DND-41 (cell line): ENCODE measurements at regions not wholly inside any gene's neighbourhood (a gene's known extent, or its start where the extent isn't known, plus 50 kb on each side); places are given as distances from the start of the nearest gene placed in this dataset.

Source experiments
- ATAC-seq: fragments of 200-7000 bp; cut with Tn5 transposase; 3 replicates; pipeline ENCODE4 v1.9.1; 2021; ENCODE audit warnings: low read depth; ENCODE audit not compliant: insufficient read depth
- DNase-seq: peaks from one replicate; pipeline ENCODE4 v3.0.0-alpha.2; 2020
- H2AFZ ChIP-seq: 2 replicates; pipeline ENCODE4 v1.6.0; 2012; ENCODE audit warnings: low read depth, low read length
- H3K27ac ChIP-seq: 2 replicates; pipeline ENCODE4 v1.5.1; 2012; ENCODE audit warnings: low read length, inconsistent platforms
- H3K27me3 ChIP-seq: fragments of 200-600 bp; sonication (generic); 2 replicates; pipeline ENCODE4 v1.6.0; 2012; ENCODE audit warnings: low read length, mild to moderate bottlenecking, inconsistent platforms; ENCODE audit not compliant: insufficient read depth, poor library complexity
- H3K36me3 ChIP-seq: 2 replicates; pipeline ENCODE4 v1.5.1; 2012; ENCODE audit warnings: low read length, inconsistent platforms; ENCODE audit not compliant: insufficient read depth
- H3K4me1 ChIP-seq: 2 replicates; pipeline ENCODE4 v1.5.1; 2012; ENCODE audit warnings: mild to moderate bottlenecking, low read length; ENCODE audit not compliant: insufficient read depth
- H3K4me2 ChIP-seq: 2 replicates; pipeline ENCODE4 v1.6.0; 2012; ENCODE audit warnings: mild to moderate bottlenecking, moderate library complexity, low read length, inconsistent platforms; ENCODE audit not compliant: insufficient read depth
- H3K4me3 ChIP-seq, 2 experiments: fragments of 200-600 bp in 1 of 2; shearing (Covaris generic) in 1 of 2; 2 replicates each; pipeline ENCODE4 v1.5.1; 2012 to 2016; ENCODE audit warnings: inconsistent platforms in 2 of 2, low read length in 2 of 2, mild to moderate bottlenecking in 2 of 2, low read depth in 1 of 2, moderate library complexity in 1 of 2
- H3K79me2 ChIP-seq: 2 replicates; pipeline ENCODE4 v1.6.0; 2012; ENCODE audit warnings: low read length, inconsistent platforms; ENCODE audit not compliant: insufficient read depth
- H3K9ac ChIP-seq: 2 replicates; pipeline ENCODE4 v1.6.0; 2012; ENCODE audit warnings: low read depth, mild to moderate bottlenecking, inconsistent platforms, low read length, moderate library complexity
- H3K9me3 ChIP-seq: 2 replicates; pipeline ENCODE4 v1.5.1; 2012; ENCODE audit warnings: low read length, moderate library complexity, mild to moderate bottlenecking, inconsistent platforms; ENCODE audit not compliant: insufficient read depth, severe bottlenecking
- H4K20me1 ChIP-seq: 2 replicates; pipeline ENCODE4 v1.6.0; 2012; ENCODE audit warnings: low read length; ENCODE audit not compliant: insufficient read depth
- CTCF ChIP-seq: IDR thresholded peaks from 2 replicates; pipeline ENCODE4 v1.5.1; 2012; ENCODE audit warnings: borderline replicate concordance, low read length, moderate library complexity, mild to moderate bottlenecking; ENCODE audit not compliant: poor library complexity, severe bottlenecking; ENCODE audit errors: extremely low read depth
- EZH2 ChIP-seq: IDR thresholded peaks from 3 replicates; pipeline ENCODE4 v1.6.1; 2012; ENCODE audit warnings: borderline replicate concordance, low read depth, mild to moderate bottlenecking, moderate library complexity, low read length, inconsistent platforms; ENCODE audit not compliant: severe bottlenecking

GRCh38 chr16:72355561-72355960 lies 183.6 kb upstream of the PMFBP1 start:
- TF ChIP-seq CTCF: no peak
- TF ChIP-seq EZH2: no peak
- ATAC-seq (no peak), DNase-seq (no peak)
- no peaks in the 10 kb centered on the region for H4K20me1 ChIP-seq
- no peak overlapping the region for H3K9ac ChIP-seq
- H2AFZ ChIP-seq: no peak overlapping the region
- H3K27me3 ChIP-seq: no peaks in the 10 kb centered on the region
- no peak overlapping the region for H3K4me3 ChIP-seq
- H3K9me3 ChIP-seq: no peaks in the 10 kb centered on the region
- H3K36me3 ChIP-seq: no peaks in the 10 kb centered on the region
- no peak overlapping the region for H3K4me2 ChIP-seq
- H3K27ac ChIP-seq: no peak overlapping the region
- H3K4me1 ChIP-seq: no peaks in the 10 kb centered on the region
- H3K79me2 ChIP-seq: no peaks in the 10 kb centered on the region

GRCh38 chr16:72349719-72350118 lies 177.8 kb upstream of the PMFBP1 start:
- Histone ChIP-seq H3K79me2 (no peaks in the 10 kb centered on the region), H3K27ac (no peak overlapping the region), H3K27me3 (no peaks in the 10 kb centered on the region), H4K20me1 (no peaks in the 10 kb centered on the region), H3K36me3 (peaks cover 6% of the 10 kb centered on the region; the same call in 1 of the 2 replicates), H3K9me3 (no peaks in the 10 kb centered on the region), H2AFZ (no peak overlapping the region), H3K9ac (no peak overlapping the region), H3K4me1 (no peaks in the 10 kb centered on the region), H3K4me2 (no peak overlapping the region), H3K4me3 (no peak overlapping the region)
- TF ChIP-seq EZH2: no peak
- no peak for TF ChIP-seq CTCF
- ATAC-seq (no peak), DNase-seq (no peak)

- Histone ChIP-seq H3K36me3 (peaks cover 5% of the 10 kb centered on the region; the same call in 1 of the 2 replicates), H3K79me2 (no peaks in the 10 kb centered on the region), H3K9me3 (no peaks in the 10 kb centered on the region), H2AFZ (no peak overlapping the region), H3K9ac (no peak overlapping the region), H3K27ac (no peak overlapping the region), H3K4me2 (no peak overlapping the region), H3K4me3 (no peak overlapping the region), H4K20me1 (no peaks in the 10 kb centered on the region), H3K27me3 (no peaks in the 10 kb centered on the region), H3K4me1 (no peaks in the 10 kb centered on the region)
- no peak for ATAC-seq
- DNase-seq: no peak
- no peak for TF ChIP-seq CTCF
- TF ChIP-seq EZH2: no peak
These were observed 161.0 kb upstream of the PMFBP1 start for GRCh38 chr16:72332926-72333325.

GRCh38 chr16:72324578-72324977 lies 152.6 kb upstream of the PMFBP1 start:
- H3K4me3 ChIP-seq: no peak overlapping the region
- H3K9ac ChIP-seq: no peak overlapping the region
- DNase-seq (no peak), ATAC-seq (no peak)
- no peaks in the 10 kb centered on the region for H3K27me3 ChIP-seq
- peaks cover 15% of the 10 kb centered on the region; the same call in 1 of the 2 replicates for H3K36me3 ChIP-seq
- TF ChIP-seq CTCF (no peak), EZH2 (no peak)
- H2AFZ ChIP-seq: no peak overlapping the region
- peaks cover 15% of the 10 kb centered on the region for H3K9me3 ChIP-seq
- H3K79me2 ChIP-seq: no peaks in the 10 kb centered on the region
- no peak overlapping the region for H3K27ac ChIP-seq
- no peaks in the 10 kb centered on the region for H3K4me1 ChIP-seq
- H3K4me2 ChIP-seq: no peak overlapping the region
- no peaks in the 10 kb centered on the region for H4K20me1 ChIP-seq
